HCT116 (cell line): ENCODE measurements at regions not wholly inside any gene's neighbourhood (a gene's known extent, or its start where the extent isn't known, plus 50 kb on each side); places are given as distances from the start of the nearest gene placed in this dataset.

Source experiments
- ATAC-seq: fragments of 200-7000 bp; cut with Tn5 transposase; 2 replicates; pipeline ENCODE4 v1.9.1; 2020; ENCODE audit warnings: mild to moderate bottlenecking, moderate library complexity
- BruUV-seq: library from RNA; stranded (reverse); fragments of 400-500 nt; replicated peaks from 2 replicates; lab custom pipeline; 2021; lab: Mats Ljungman, UMichigan
- CTCF ChIA-PET: fragments of 300-600 bp; sonication (Branson Sonifier 250); formaldehyde crosslinking; loops from one replicate; lab custom pipeline; 2021; ENCODE audit warnings: antibody characterized with exemption; lab: Charles Lee
- POLR2A ChIA-PET: fragments of 300-600, 350-600 bp; sonication (Branson Sonifier 250); formaldehyde crosslinking; loops from one replicate; lab custom pipeline; 2021; ENCODE audit warnings: antibody characterized with exemption; lab: Charles Lee
- RAD21 ChIA-PET, 2 experiments: fragments of 300-600 bp; sonication (Branson Sonifier 250); formaldehyde crosslinking; loops; one replicate each; lab custom pipeline; 2023; ENCODE audit warnings: low total read pairs in 2 of 2; ENCODE audit not compliant: uncharacterized antibody in 2 of 2, unreplicated experiment in 2 of 2, low non-redundant PET in 1 of 2; lab: Charles Lee
- DNase-seq: peaks from one replicate; pipeline ENCODE4 v3.0.0-alpha.2; 2010; ENCODE audit warnings: low read depth, low spot score
- H2AFZ ChIP-seq: fragments of 200-600 bp; shearing (Covaris generic), sonication (generic); 2 replicates; pipeline ENCODE4 v1.6.1; 2017; ENCODE audit warnings: low read depth, mixed run types, mixed read lengths, antibody characterized with exemption, low read length; ENCODE audit not compliant: poor library complexity, severe bottlenecking
- H3K27ac ChIP-seq: 2 replicates; pipeline ENCODE4 v1.5.1; 2012; ENCODE audit warnings: low read depth, low read length
- H3K27me3 ChIP-seq: fragments of 200-600 bp; sonication (generic); 2 replicates; pipeline ENCODE4 v1.6.1; 2016; ENCODE audit warnings: mixed run types, low read length, mixed read lengths; ENCODE audit not compliant: insufficient read depth
- H3K36me3 ChIP-seq, 2 experiments: fragments of 200-500 bp in 1 of 2; fragments of 200-600 bp in 1 of 2; sonication (Bioruptor generic) in 1 of 2; sonication (generic) in 1 of 2; 2 replicates each; pipeline versions ENCODE4 v1.5.1 to v1.6.1; 2014 to 2016; ENCODE audit warnings: low read length in 2 of 2, inconsistent platforms in 1 of 2, mixed read lengths in 1 of 2, mixed run types in 1 of 2; ENCODE audit not compliant: insufficient read depth in 2 of 2, control insufficient read depth in 1 of 2
- H3K4me1 ChIP-seq, 2 experiments: fragments of 200-600 bp in 1 of 2; sonication (generic) in 1 of 2; 2 replicates each; pipeline versions ENCODE4 v1.5.1 to v1.6.1; 2012 to 2017; ENCODE audit warnings: low read length in 2 of 2, inconsistent platforms in 1 of 2, mild to moderate bottlenecking in 1 of 2, mixed read lengths in 1 of 2, mixed run types in 1 of 2, moderate library complexity in 1 of 2; ENCODE audit not compliant: insufficient read depth in 2 of 2, control insufficient read depth in 1 of 2
- H3K4me2 ChIP-seq: fragments of 200-600 bp; sonication (generic); 2 replicates; pipeline ENCODE4 v1.6.1; 2017; ENCODE audit warnings: mixed run types, low read length, mixed read lengths
- H3K4me3 ChIP-seq, 2 experiments: fragments of 200-600 bp in 1 of 2; sonication (generic) in 1 of 2; replicated peaks in 1 of 2; 2 replicates each; pipeline ENCODE4 v1.5.1; 2011 to 2016; ENCODE audit warnings: low read length in 2 of 2, control low read depth in 1 of 2, low read depth in 1 of 2, mild to moderate bottlenecking in 1 of 2, mixed read lengths in 1 of 2, mixed run types in 1 of 2
- H3K79me2 ChIP-seq: fragments of 200-600 bp; sonication (generic); 2 replicates; pipeline ENCODE4 v1.6.1; 2017; ENCODE audit warnings: mild to moderate bottlenecking, mixed run types, low read length, moderate library complexity, mixed read lengths; ENCODE audit not compliant: insufficient read depth
- H3K9ac ChIP-seq: fragments of 200-600 bp; sonication (generic); 2 replicates; pipeline ENCODE4 v1.6.1; 2016; ENCODE audit warnings: low read length, mixed read lengths
- H3K9me2 ChIP-seq: fragments of 200-600 bp; sonication (generic), shearing (Covaris generic); 2 replicates; pipeline ENCODE4 v1.6.1; 2017; ENCODE audit warnings: mixed run types, mild to moderate bottlenecking, moderate library complexity; ENCODE audit not compliant: insufficient read depth
- H3K9me3 ChIP-seq, 2 experiments: fragments of 200-500 bp in 1 of 2; fragments of 200-600 bp in 1 of 2; sonication (Bioruptor generic) in 1 of 2; sonication (generic) in 1 of 2; 2 replicates each; pipeline ENCODE4 v1.6.1; 2014 to 2017; ENCODE audit warnings: low read length in 2 of 2, mixed read lengths in 2 of 2, inconsistent platforms in 1 of 2, low read depth in 1 of 2, mild to moderate bottlenecking in 1 of 2, mixed run types in 1 of 2, moderate library complexity in 1 of 2; ENCODE audit not compliant: control insufficient read depth in 1 of 2, insufficient read depth in 1 of 2
- H4K20me1 ChIP-seq: fragments of 200-600 bp; sonication (generic), shearing (Covaris generic); 2 replicates; pipeline ENCODE4 v1.6.1; 2017; ENCODE audit warnings: mixed run types, mild to moderate bottlenecking, moderate library complexity; ENCODE audit not compliant: insufficient read depth
- CBX3 ChIP-seq: IDR thresholded peaks from 2 replicates; pipeline ENCODE4 v1.6.1; 2012; ENCODE audit warnings: low read depth
- ELF1 ChIP-seq: IDR thresholded peaks from 2 replicates; pipeline ENCODE4 v1.6.1; 2012; ENCODE audit warnings: low read depth, borderline replicate concordance
- EZH2 ChIP-seq: fragments of 200-600 bp; sonication (generic); IDR thresholded peaks from 2 replicates; pipeline ENCODE4 v1.6.1; 2017; ENCODE audit warnings: antibody characterized with exemption, mixed run types
- TCF7L2 ChIP-seq: IDR thresholded peaks from 2 replicates; pipeline ENCODE4 v1.7.0; 2011; ENCODE audit warnings: borderline replicate concordance, inconsistent platforms; ENCODE audit not compliant: insufficient read depth, insufficient read length; ENCODE audit errors: extremely low read depth
- intact Hi-C: fragments of 100-400 bp; cut with micrococcal nuclease; formaldehyde crosslinking; loops from 2 replicates; pipeline ENCODE4 v1.10.0; 2022
- TF ChIP-seq, protein P1 (sequence below): IDR thresholded peaks from 2 replicates; pipeline ENCODE4 v1.6.1; 2012; ENCODE audit warnings: low read depth

DNA sequence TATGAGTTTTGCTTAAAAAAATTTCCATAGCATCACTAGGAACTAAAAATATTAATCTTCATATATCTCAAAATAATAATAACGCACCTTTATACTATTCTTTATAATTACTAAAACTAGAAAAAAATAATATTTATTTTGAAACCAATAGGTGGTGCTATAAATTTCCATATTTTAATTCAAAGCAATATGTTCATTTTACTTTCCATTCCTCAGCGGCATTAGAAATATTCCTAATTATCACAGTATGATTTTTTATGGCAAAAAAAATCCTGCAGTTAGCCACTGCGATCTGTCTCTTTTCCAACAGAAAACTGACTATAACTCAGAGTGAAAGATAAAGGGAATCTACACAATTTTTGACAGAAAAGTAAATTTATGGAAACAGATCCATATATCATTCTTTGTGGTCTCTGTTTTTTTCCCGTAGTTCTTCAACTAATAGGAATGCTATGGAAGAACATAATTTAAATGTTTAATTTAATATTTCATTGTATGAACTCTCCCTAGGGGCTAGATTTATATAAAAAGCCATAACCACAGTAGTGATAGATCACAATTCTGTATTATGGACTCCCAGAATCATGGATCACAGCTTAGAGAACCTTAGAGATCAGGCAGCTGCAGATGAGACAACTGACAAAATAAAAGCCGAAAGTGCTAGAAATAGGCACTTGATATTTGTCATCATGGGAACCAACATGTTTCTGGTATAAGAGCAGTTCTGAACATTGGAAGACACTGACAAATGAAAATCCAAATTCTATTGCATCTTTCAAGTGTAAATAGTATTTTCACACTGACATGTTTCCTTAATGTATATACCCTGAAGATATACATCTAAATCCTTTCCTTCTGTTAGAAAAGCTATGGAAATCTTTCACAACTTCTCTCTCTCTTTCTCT is 167.7 kb upstream of the MPDZ start:
- no peak for TF ChIP-seq ELF1
- TF ChIP-seq EZH2 = no peak
- TF ChIP-seq TCF7L2 = no peak
- TF ChIP-seq, protein P1, sequence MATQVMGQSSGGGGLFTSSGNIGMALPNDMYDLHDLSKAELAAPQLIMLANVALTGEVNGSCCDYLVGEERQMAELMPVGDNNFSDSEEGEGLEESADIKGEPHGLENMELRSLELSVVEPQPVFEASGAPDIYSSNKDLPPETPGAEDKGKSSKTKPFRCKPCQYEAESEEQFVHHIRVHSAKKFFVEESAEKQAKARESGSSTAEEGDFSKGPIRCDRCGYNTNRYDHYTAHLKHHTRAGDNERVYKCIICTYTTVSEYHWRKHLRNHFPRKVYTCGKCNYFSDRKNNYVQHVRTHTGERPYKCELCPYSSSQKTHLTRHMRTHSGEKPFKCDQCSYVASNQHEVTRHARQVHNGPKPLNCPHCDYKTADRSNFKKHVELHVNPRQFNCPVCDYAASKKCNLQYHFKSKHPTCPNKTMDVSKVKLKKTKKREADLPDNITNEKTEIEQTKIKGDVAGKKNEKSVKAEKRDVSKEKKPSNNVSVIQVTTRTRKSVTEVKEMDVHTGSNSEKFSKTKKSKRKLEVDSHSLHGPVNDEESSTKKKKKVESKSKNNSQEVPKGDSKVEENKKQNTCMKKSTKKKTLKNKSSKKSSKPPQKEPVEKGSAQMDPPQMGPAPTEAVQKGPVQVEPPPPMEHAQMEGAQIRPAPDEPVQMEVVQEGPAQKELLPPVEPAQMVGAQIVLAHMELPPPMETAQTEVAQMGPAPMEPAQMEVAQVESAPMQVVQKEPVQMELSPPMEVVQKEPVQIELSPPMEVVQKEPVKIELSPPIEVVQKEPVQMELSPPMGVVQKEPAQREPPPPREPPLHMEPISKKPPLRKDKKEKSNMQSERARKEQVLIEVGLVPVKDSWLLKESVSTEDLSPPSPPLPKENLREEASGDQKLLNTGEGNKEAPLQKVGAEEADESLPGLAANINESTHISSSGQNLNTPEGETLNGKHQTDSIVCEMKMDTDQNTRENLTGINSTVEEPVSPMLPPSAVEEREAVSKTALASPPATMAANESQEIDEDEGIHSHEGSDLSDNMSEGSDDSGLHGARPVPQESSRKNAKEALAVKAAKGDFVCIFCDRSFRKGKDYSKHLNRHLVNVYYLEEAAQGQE = no peak
- TF ChIP-seq CBX3 = no peak
- Histone ChIP-seq H3K4me2 (no peak overlapping the region), H3K9me2 (no peaks in the 10 kb centered on the region), H3K9me3 (no peaks in the 10 kb centered on the region), H3K36me3 (no peaks in the 10 kb centered on the region), H3K4me1 (no peaks in the 10 kb centered on the region), H3K79me2 (no peaks in the 10 kb centered on the region), H2AFZ (no peak overlapping the region), H4K20me1 (no peaks in the 10 kb centered on the region), H3K27me3 (no peaks in the 10 kb centered on the region), H3K27ac (no peak overlapping the region), H3K9ac (no peak overlapping the region), H3K4me3 (no peak overlapping the region)
- no peak for ATAC-seq
- DNase-seq = no peak
- ChIA-PET RAD21 (no interaction called here), POLR2A (no interaction called here), CTCF (interaction anchor here (1.7 to 2.1 kb wide), 2 partner anchors 12 to 906 kb away, joined by 3 to 5 read pairs; no protein-coding TSS in a partner anchor)
- intact Hi-C loops = no loop called here
- no TSS peak for BruUV-seq
